RWPE2 (cell line): ENCODE measurements at regions not wholly inside any gene's neighbourhood (a gene's known extent, or its start where the extent isn't known, plus 50 kb on each side); places are given as distances from the start of the nearest gene placed in this dataset.

Experiments
- ATAC-seq: fragments of 200-7000 bp; cut with Tn5 transposase; 3 replicates; pipeline ENCODE4 v1.9.1; 2021; ENCODE audit warnings: low read depth
- DNase-seq: peaks from one replicate; pipeline ENCODE4 v3.0.0-alpha.2; 2020; ENCODE audit warnings: low spot score
- H3K27ac ChIP-seq: fragments of 450-650 bp; 2 replicates; pipeline ENCODE4 v1.5.1; 2017; ENCODE audit warnings: mild to moderate bottlenecking; ENCODE audit not compliant: poor library complexity, severe bottlenecking
- H3K27me3 ChIP-seq: fragments of 250-450 bp; sonication (Bioruptor Pico); 2 replicates; pipeline ENCODE4 v1.5.1; 2021; ENCODE audit warnings: mild to moderate bottlenecking, moderate library complexity; ENCODE audit not compliant: insufficient read depth, poor library complexity, severe bottlenecking
- H3K36me3 ChIP-seq: fragments of 250-450 bp; sonication (Bioruptor Pico); 2 replicates; pipeline ENCODE4 v1.5.1; 2020; ENCODE audit warnings: low read depth, mild to moderate bottlenecking, moderate library complexity
- H3K4me1 ChIP-seq: fragments of 250-450 bp; sonication (Bioruptor Pico); 2 replicates; pipeline ENCODE4 v1.5.1; 2021; ENCODE audit warnings: mild to moderate bottlenecking, moderate library complexity; ENCODE audit not compliant: insufficient read depth, poor library complexity, severe bottlenecking
- H3K4me3 ChIP-seq: fragments of 250-450 bp; sonication (Bioruptor Pico); 2 replicates; pipeline ENCODE4 v1.5.1; 2021; ENCODE audit warnings: mild to moderate bottlenecking, moderate library complexity; ENCODE audit not compliant: severe bottlenecking
- H3K9me3 ChIP-seq: fragments of 250-450 bp; sonication (Bioruptor Pico); 2 replicates; pipeline ENCODE4 v1.5.1; 2021; ENCODE audit warnings: mild to moderate bottlenecking, moderate library complexity; ENCODE audit not compliant: severe bottlenecking
- CTCF ChIP-seq: fragments of 450-650 bp; IDR thresholded peaks from one replicate; pipeline ENCODE4 v1.5.1; 2017; ENCODE audit warnings: mild to moderate bottlenecking, moderate library complexity; ENCODE audit not compliant: poor library complexity, severe bottlenecking

GRCh38 chr5:154559398-154560276 is 81.6 kb upstream of the HAND1 start:
- no peak for ATAC-seq
- peaks cover 3% of the 10 kb centered on the region for H3K27me3 ChIP-seq
- H3K9me3 ChIP-seq = no peaks in the 10 kb centered on the region
- DNase-seq = no peak
- no peaks in the 10 kb centered on the region for H3K4me1 ChIP-seq
- no peak overlapping the region for H3K27ac ChIP-seq
- H3K36me3 ChIP-seq = no peaks in the 10 kb centered on the region
- TF ChIP-seq CTCF = no peak
- H3K4me3 ChIP-seq = no peak overlapping the region

- Histone ChIP-seq H3K27ac (no peak overlapping the region), H3K9me3 (no peaks in the 10 kb centered on the region), H3K4me3 (no peak overlapping the region), H3K36me3 (no peaks in the 10 kb centered on the region), H3K27me3 (no peaks in the 10 kb centered on the region), H3K4me1 (no peaks in the 10 kb centered on the region)
- no peak for ATAC-seq
- no peak for DNase-seq
- TF ChIP-seq CTCF = no peak
Observed at GRCh38 chr5:154557548-154557947, 79.5 kb upstream of the HAND1 start.

- Histone ChIP-seq H3K9me3 (no peaks in the 10 kb centered on the region), H3K27ac (no peak overlapping the region), H3K27me3 (peaks cover 9% of the 10 kb centered on the region), H3K4me1 (no peaks in the 10 kb centered on the region), H3K36me3 (no peaks in the 10 kb centered on the region), H3K4me3 (no peak overlapping the region)
- DNase-seq (no peak), ATAC-seq (no peak)
- TF ChIP-seq CTCF = no peak
Observed at GRCh38 chr5:154547551-154547950, 69.5 kb upstream of the HAND1 start.

GRCh38 chr5:154546719-154547118 is 68.7 kb upstream of the HAND1 start:
- no peak for TF ChIP-seq CTCF
- Histone ChIP-seq H3K4me3 (no peak overlapping the region), H3K4me1 (no peaks in the 10 kb centered on the region), H3K27ac (no peak overlapping the region), H3K36me3 (no peaks in the 10 kb centered on the region), H3K9me3 (no peaks in the 10 kb centered on the region), H3K27me3 (peaks cover 9% of the 10 kb centered on the region)
- DNase-seq = no peak
- no peak for ATAC-seq

- ATAC-seq = no peak
- no peak for TF ChIP-seq CTCF
- DNase-seq = no peak
- Histone ChIP-seq H3K4me1 (no peaks in the 10 kb centered on the region), H3K4me3 (no peak overlapping the region), H3K27ac (no peak overlapping the region), H3K9me3 (no peaks in the 10 kb centered on the region), H3K36me3 (no peaks in the 10 kb centered on the region), H3K27me3 (peaks cover 9% of the 10 kb centered on the region)
Observed at GRCh38 chr5:154544646-154545045, 66.6 kb upstream of the HAND1 start.
